ENCODE measurements at regions not wholly inside any gene's neighbourhood (a gene's known extent, or its start where the extent isn't known, plus 50 kb on each side); places are given as distances from the start of the nearest gene placed in this dataset.

DNA sequence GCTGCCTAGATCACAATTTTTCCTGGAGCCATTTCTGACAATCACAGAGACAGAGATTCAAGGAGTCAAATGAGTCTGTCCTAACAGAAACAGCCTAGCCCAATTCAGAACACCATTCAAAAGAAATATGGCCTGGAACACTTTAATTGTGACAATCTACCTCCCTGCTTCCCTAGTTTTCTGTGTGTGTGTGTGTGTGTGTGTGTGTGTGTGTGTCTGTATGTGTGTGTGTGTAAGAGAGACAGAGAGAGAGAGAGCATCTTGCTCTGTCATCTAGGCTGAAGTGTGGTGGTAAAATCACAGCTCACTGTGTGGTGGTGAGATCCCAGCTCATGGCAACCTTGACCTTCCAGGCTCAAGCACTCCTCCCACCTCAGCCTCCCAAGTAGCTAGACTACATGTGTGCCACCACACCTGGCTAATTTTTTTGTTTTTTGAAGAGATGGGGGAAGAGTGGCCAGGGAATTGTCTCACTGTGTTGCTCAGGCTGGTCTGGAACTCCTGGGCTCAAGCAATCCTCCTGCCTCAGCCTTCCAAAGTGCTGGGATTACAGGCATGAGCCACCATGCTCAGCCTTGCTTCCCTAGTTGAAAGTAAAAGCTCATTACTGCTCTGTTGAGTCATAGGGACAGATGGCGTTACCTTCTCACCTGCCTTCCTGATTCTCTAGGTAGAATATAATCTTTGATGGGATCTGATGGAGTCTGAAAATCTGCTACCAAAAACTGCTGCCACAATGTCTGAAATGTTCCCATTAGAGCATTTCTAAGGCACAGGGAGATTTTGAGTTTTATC, 89.6 kb upstream of the BEND6 start:
- H3K27ac ChIP-seq: no peak overlapping the region
- no peak for DNase-seq (ENCODE audit: low read depth, low spot score)

DNA sequence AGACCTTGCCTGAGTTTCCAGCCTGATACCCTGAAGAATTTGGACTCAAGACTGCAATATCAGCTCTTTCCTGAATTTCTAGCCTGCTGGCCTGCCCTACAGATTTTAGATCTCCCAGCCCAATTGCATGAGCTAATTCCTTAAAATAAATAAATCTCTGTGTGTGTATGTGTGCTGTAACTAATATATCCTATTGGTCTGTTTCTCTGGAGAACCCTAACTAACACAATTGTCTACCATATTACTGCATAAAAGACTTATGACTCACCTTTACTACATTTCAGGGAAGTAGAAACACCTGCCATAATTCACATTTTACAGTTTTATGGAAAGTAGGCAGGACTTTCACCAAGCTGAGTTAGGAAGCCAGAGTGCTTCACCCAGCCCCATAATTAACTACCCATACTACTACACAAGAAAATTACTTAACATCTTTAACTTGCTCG, 90.7 kb upstream of the BEND6 start:
- no peak for DNase-seq (ENCODE audit: low read depth, low spot score)
- H3K27ac ChIP-seq: peak overlapping the region; percentile 41

DNA sequence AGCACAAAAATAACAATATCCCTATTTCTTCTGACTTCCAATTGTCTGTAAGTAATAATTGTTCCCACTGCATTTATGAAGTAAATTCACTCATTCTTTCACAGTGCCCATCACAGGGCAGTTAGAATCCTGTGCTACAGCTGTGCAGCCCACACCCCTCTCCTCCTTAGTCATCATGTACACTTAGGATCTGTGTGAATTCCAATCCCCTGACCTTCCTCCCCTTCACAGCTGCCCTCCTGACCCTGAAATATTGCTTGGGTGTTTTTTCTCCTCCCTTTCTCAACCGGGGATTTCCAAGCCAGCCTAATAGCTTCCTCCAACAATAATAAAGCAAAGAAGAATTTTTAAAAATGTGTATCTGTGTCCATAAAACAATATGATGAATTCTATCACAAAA, 91.5 kb upstream of the BEND6 start:
- DNase-seq (ENCODE audit: low read depth, low spot score): no peak
- H3K27ac ChIP-seq: peak overlapping the region; percentile 41

GRCh38 chr6:56862415-56863175, 92.3 kb upstream of the BEND6 start:
- H3K27ac ChIP-seq: peak overlapping the region; percentile 41
- DNase-seq (ENCODE audit: low read depth, low spot score): no peak

DNA sequence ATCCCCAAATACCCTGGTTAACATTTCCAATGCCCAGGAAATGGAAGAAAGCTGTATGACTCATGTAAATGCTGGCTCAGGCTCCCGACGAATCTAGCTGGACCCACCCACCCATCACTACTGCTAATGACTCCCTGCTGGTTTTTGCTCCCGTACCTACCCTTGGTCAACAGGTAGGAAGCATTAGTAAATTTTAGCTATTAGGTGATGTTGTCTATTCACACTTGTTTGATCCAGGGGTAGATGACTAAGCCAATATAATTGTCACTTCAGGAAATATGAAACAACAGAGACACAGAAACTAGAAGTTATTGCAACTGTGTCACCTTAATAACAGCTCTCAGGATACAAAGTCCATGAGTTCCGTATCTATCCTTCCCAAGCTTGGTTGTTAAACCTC, 94.4 kb upstream of the BEND6 start:
- H3K27ac ChIP-seq: no peak overlapping the region
- no peak for DNase-seq (ENCODE audit: low read depth, low spot score)

GRCh38 chr6:56856036-56856580, 98.8 kb upstream of the BEND6 start:
- H3K27ac ChIP-seq: no peak overlapping the region
- DNase-seq (ENCODE audit: low read depth, low spot score): no peak

DNA sequence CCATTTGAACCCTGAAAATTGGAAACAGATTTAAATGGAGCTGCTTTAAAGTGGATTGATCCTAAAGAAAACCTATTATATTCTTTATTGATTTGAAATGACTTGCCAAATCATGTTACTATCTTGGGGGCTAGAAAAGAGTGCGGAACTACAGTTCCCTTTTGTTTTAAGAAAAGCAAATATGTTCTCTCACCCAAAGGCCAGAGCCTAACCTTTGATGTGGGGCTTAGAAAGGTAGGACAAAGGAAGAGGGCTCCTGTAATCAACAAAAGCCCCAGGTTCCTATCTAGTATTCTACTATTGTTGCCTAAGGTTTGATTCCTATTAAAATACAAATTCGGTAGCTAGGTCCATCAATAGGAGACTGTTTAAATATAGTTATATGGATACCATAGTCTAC, 100.8 kb upstream of the BEND6 start:
- no peak overlapping the region for H3K27ac ChIP-seq
- DNase-seq (ENCODE audit: low read depth, low spot score): no peak

- H3K27ac ChIP-seq: no peak overlapping the region
- DNase-seq (ENCODE audit: low read depth, low spot score): no peak
These were observed 101.4 kb upstream of the BEND6 start for GRCh38 chr6:56853541-56853940.

GRCh38 chr6:56852260-56853010, 102.5 kb upstream of the BEND6 start:
- no peak for DNase-seq (ENCODE audit: low read depth, low spot score)
- H3K27ac ChIP-seq: no peak overlapping the region

- no peak for DNase-seq (ENCODE audit: low read depth, low spot score)
- H3K27ac ChIP-seq: no peak overlapping the region
These were observed 103.2 kb upstream of the BEND6 start for GRCh38 chr6:56851541-56852259.

DNA sequence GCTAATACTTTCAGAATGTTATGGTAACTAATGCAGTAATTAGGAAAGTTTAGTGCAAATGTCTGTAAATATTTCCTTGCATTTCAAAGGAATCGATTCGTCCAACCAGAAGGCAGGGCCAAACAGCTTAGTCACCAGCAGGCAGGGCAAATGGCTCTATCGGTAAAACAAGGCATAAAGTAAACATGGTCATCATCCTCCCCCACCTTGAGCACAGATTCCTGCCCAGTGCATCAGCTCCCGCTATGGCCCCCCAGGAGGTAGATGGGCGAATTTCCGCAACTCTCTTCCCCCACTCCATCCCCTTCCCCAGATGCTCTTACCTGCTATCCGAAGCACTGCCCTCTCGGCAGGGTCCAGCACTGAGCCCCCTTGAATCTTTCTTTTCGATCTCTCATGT, 103.8 kb upstream of the BEND6 start:
- H3K27ac ChIP-seq: no peak overlapping the region
- DNase-seq (ENCODE audit: low read depth, low spot score): no peak

DNA sequence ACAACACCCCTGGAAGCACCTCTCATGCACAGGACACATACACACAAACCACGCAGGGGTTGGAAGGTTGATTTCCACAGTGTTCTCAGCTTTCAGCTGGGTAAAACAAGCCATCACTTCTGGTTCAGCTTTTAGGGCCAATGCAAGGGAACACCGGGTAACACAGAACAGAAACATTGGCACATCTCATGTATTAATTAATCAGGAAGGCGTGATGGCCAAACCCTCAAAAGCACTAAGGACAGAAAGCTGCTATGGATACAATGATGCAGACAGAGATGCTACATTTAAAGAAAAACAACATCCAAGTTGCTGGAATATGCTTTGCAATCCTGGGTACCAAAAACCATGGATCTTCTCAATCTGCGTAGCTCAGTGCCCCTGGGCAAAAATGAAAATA, 104.3 kb upstream of the BEND6 start:
- no peak for DNase-seq (ENCODE audit: low read depth, low spot score)
- H3K27ac ChIP-seq: no peak overlapping the region

DNA sequence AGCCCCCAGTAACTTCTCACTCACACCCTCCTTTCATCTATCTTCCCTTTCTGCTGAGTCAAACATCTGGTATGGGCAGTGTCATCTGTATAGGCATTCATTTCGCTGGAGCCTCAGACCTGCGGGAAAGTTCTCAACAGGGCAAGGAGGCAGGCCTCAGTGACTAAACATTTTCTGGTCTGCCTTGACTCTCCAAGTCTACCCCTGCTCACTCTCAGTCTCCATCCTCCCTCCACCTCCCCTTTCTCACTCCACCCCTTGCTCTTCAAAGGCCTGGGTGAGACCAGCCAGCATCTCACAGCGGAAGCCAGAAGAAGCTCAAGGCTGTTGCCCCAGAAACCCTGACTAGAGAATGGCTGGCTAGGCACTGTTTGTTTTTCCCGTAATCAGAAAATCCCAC, 105.0 kb upstream of the BEND6 start:
- H3K27ac ChIP-seq: no peak overlapping the region
- no peak for DNase-seq (ENCODE audit: low read depth, low spot score)

GRCh38 chr6:56848105-56848504, 106.8 kb upstream of the BEND6 start:
- no peak for DNase-seq (ENCODE audit: low read depth, low spot score)
- no peak overlapping the region for H3K27ac ChIP-seq

- no peak overlapping the region for H3K27ac ChIP-seq
- DNase-seq (ENCODE audit: low read depth, low spot score): no peak
These were observed 109.9 kb upstream of the BEND6 start for GRCh38 chr6:56845032-56845431.

DNA sequence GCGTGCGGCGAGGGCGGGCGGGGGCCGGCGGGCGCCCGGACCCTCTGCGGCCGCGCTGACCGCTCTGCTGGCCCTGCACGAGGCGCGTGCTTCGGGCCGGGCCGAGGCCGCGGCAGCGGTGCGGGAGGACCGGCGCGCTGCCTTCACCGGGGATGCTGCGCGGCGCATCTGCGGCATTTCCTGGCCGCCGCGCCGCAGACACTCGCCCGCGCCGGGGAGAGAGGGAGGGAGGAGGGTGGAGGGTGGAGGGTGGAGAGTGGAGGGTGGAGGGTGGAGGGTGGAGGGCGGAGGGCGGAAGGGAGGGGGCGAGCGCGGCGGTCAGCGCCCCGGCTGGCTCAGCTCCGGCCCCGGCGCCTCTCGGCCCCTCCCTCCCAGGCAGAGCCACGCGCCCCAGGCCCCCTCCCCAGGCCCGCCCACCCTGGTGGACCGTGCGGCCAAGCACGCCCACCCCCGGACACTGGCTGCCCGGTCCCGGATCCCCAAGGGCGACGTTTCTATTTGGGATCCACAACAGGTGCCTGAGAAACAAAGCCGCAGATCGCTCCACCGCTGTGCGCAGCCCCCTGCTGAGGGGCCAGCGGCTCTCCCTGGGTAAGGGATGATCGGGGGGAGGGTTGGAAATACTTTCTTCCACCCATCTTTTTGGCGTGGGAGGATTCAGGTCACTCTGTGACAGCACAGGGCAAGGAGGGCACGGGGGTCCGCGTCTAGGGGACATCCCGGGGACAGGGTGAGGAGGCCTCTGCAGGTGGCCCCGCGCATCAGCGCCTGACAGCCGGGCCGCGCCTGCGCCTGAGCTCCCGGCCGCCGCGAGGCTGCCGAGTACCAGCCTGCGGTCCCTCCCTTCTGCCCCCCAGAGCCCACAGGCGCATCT, 111.2 kb upstream of the BEND6 start:
- peak overlapping the region; percentile 16 for H3K27ac ChIP-seq
- peak; percentile 54 for DNase-seq (ENCODE audit: low read depth, low spot score)

DNA sequence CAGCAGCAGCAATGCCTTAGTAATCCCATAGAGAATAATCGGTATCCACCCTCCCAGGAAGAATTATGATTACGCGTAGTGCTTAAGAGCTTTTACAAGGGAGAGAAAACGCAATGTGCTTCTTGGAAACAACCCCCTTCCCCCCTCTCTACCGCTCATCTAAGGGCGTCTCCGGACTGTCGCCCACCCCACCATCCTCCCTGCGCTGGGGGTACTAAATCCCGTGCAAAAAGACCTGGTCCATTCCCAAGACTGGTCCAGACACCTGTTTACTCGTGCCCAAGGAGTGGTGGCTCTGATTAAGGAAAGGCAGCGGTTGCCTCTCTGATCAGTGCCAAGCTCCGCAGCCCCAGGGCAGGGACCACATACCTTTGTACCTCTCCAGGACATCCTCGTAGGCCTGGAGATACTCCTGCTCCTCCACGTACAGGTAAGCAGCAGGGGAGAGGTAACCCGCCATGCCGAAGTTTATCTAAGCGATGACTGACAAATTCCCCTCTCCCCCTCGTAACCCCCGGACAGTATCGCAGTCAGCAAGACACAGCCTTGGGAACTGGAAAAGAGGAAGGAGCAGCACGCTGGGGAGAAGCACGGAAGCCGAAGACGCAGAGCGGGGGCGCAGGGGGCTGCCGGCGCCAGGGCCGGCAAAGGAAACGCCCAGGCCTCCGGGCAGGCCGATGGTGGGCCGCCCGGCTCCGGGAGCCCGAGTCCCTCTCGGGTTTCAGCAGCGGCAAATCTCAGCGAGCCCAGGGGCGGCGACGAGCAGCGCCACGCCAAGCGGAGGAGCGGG, 112.0 kb upstream of the BEND6 start:
- no peak for DNase-seq (ENCODE audit: low read depth, low spot score)

GRCh38 chr6:56841751-56842150, 113.2 kb upstream of the BEND6 start:
- no peak for DNase-seq (ENCODE audit: low read depth, low spot score)
- no peak overlapping the region for H3K27ac ChIP-seq

More for the DNA sequence above, 112.0 kb upstream of the BEND6 start:
- peak overlapping the region; percentile 16 for H3K27ac ChIP-seq

All from epithelial cell of prostate (primary cell).